GM10266 (cell line): ENCODE measurements at regions not wholly inside any gene's neighbourhood (a gene's known extent, or its start where the extent isn't known, plus 50 kb on each side); places are given as distances from the start of the nearest gene placed in this dataset.

Experiments used
- DNase-seq: peaks from one replicate; pipeline ENCODE4 v3.0.0; 2012; ENCODE audit errors: extremely low spot score
- TF ChIP-seq, protein P1 (sequence below): IDR thresholded peaks from 2 replicates; pipeline ENCODE4 v1.5.1; 2012; ENCODE audit warnings: mild to moderate bottlenecking, low read depth; ENCODE audit not compliant: control insufficient read depth, insufficient read depth; ENCODE audit errors: missing control alignments

DNA sequence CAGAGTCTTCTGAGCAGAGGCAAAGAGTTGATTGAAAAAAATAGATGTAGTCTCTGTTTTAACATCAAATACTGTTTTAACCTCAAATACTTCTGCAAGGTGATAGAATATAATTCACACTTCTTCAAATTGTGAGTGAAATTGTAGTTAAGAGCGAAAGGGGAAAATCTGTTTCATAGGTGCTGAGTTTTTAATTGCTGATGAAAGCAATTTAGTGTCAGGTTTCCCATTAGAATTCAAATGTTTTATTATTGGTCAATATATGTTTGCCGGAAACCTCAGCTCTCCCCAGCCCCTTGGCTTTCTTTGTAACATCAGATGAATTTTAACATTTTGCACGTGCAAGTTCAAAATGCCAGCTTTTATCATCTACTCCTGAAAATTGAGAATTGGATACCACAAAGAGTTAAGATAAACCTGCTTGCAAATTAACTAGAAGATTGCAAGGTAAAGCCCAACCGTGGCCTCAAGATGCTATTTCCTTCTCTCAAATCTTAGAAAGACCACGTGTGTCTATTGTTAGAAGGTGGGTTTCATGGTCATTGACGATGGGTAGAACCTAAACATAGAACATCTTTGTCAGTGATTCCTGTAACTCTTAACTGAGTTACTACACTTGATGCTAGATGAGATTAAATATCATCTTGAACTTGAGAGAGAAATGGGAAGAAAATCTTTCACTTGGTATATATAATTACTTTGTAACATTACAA lies 1824.2 kb upstream of the TENM3 start:
- TF ChIP-seq, protein P1, sequence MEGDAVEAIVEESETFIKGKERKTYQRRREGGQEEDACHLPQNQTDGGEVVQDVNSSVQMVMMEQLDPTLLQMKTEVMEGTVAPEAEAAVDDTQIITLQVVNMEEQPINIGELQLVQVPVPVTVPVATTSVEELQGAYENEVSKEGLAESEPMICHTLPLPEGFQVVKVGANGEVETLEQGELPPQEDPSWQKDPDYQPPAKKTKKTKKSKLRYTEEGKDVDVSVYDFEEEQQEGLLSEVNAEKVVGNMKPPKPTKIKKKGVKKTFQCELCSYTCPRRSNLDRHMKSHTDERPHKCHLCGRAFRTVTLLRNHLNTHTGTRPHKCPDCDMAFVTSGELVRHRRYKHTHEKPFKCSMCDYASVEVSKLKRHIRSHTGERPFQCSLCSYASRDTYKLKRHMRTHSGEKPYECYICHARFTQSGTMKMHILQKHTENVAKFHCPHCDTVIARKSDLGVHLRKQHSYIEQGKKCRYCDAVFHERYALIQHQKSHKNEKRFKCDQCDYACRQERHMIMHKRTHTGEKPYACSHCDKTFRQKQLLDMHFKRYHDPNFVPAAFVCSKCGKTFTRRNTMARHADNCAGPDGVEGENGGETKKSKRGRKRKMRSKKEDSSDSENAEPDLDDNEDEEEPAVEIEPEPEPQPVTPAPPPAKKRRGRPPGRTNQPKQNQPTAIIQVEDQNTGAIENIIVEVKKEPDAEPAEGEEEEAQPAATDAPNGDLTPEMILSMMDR, result no peak

DNA sequence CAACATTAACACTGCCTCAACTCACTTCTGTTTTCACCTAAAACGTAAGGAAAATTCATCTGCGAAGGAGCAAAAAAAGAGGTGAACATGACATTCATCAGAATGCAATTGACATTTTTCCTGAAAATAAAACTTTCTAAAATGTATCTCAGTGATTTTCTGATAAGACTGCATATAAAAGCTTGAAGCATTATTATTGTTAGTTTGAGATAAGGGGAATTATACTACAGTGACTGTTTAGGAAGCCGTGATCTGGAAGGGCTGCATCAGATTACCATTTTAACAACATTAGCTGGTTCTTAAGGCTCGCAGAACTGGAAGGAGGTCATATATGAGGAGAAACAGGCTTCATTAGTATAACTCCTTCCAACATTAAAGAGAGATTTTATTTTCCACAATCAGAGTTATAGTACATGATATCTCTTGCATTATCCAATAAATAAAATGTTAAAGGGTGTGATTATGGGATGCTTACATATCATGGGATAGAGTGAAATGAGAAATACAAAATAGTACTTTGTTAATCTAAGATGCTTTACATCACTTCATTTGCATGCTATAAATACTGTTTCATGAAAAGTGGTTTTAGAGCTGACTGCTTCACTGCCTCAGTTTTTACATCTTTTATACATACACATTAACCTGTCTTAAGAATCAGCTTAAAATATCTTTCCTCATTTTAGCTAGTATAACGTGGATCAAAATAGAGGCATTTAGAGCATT lies 1820.1 kb upstream of the TENM3 start:
- TF ChIP-seq, protein P1, result no peak

More for the DNA sequence above, 1824.2 kb upstream of the TENM3 start:
- DNase-seq, result no peak

DNA sequence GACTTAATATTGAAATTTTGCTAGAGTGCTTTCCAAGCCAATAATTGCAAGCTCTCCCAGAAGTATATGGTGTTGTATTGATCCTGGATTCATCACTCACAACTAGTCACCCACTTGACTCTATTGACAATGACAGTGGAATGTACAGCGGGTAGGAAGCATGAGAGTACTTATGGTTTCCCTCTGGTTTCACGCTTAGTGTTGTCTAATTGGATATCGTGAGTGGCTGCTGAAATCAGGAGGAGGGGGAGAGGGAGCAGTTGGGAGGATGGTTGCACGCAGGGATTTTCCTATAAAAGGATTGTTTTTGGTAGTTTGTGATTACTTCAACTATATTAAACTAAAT lies 1819.5 kb upstream of the TENM3 start:
- TF ChIP-seq, protein P1, result no peak
- no peak for DNase-seq

More for the DNA sequence above, 1820.1 kb upstream of the TENM3 start:
- no peak for DNase-seq

DNA sequence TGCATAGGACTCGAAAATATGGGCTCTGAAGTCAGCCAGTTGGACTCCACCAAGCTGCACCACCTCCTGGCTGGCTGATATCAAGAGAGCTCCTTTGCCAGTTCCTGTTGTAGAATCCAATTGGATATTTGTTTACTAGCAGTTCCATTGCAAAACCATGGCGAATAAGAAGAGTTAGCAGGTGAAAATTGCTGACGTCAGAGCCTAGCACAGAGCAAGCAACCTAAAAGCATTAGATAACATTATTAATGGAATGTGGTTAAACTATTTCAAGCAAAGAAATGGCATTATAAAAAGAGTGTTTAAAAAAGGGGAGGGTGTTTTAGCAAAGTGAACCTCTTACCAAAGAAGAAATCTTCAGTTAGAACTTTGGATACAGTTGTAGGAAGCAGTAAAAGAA lies 1816.3 kb upstream of the TENM3 start:
- TF ChIP-seq, protein P1, result no peak
- no peak for DNase-seq

DNA sequence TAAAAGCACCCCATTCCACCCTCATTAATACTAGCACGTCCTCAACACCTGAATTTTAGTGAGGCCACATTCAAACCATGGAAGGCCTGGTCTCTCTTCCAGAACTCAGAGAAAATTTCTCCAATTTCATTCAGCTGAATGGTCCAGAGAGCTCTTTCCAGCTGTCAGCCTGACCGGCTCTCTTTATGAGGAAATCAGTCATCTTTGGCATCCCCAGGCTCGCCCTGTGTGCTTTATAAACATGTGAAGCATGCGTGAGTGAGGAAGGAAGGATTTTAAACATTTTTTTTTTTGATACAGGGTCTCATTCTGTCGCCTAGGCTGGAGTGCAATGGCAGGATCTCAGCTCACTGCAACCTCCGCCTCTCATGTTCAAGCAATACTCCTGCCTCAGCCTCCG lies 1812.9 kb upstream of the TENM3 start:
- TF ChIP-seq, protein P1, result no peak
- DNase-seq, result no peak

DNA sequence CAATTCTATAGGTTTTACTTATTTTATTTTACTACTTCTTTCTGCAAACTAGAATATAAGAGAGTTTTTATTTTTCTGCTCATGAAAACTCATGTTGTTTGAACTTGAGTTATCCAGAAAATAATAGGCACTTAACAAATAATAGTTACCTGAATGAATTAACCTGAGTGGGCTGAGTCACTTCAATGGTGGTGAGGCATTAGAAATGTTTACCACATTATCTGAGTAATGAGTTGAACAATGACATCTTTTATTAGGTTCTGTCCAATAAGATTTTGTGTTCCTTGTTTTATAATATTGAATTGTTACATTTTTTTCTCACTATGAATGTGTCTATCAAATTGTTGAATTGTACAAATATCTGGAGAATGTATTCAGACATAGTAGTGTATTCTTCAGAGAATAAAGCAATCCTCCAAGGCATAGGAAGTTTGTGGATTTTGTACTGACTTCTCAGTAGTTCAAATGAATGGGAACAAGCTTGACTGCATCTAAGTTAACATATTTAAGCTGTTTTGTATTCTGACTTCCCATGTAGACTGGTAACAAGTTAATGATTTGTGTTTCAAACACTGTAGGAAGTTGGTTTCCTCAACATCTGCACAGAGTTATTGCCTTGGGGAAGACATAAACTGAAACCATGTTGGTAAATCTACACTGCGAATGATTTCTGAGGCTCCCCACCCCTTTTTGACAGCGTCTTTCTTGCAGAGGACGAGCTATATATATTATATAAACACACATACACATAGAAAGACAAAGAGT lies 1808.9 kb upstream of the TENM3 start:
- TF ChIP-seq, protein P1, result no peak
- no peak for DNase-seq

DNA sequence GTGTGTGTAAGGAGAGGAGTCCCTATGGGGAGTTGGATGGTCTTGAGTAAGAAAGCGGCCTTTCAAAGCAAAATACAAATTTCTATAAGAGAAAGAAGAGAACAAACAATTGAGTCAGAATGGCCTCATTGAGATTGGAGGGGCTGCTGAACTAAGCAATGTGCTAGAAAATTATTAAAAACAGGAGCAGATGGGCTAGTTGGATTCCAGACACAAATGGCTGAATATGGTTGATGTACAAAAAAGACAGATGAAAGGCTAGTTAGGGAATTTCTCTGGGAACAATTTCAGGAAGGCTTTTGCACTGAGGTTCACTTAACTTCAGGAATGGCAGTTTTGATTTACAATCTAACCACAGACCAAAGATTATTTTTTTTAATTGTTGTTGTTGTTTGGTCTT lies 1806.8 kb upstream of the TENM3 start:
- DNase-seq, result no peak

More for the DNA sequence above, 1806.8 kb upstream of the TENM3 start:
- TF ChIP-seq, protein P1, result no peak
